Upper lobe of left lung (tissue), 4 donors: ENCODE measurements at regions not wholly inside any gene's neighbourhood (a gene's known extent, or its start where the extent isn't known, plus 50 kb on each side); places are given as distances from the start of the nearest gene placed in this dataset.

ENCODE experiments used
- EP300 ChIP-seq, 4 donors: sonication (generic); formaldehyde crosslinking; IDR thresholded peaks; one replicate each; pipeline ENCODE4 v1.5.1; 2017; ENCODE audit warnings: antibody characterized with exemption in 4 of 4, control low read depth in 2 of 4
- POLR2A ChIP-seq, 4 donors: fragments of 450-650 bp; IDR thresholded peaks; one replicate each; pipeline ENCODE4 v1.5.1; 2016 to 2017; ENCODE audit warnings: antibody characterized with exemption in 4 of 4, mild to moderate bottlenecking in 2 of 4
- POLR2AphosphoS5 ChIP-seq, 2 donors: sonication (generic); formaldehyde crosslinking; IDR thresholded peaks; one replicate each; pipeline ENCODE4 v1.5.1; 2017; ENCODE audit warnings: antibody characterized with exemption in 2 of 2
- TF ChIP-seq, protein P1 (sequence below), 6 experiments: fragments of 450-650 bp in 4 of 6; fragments of 200-600 bp in 2 of 6; sonication (generic) in 2 of 6; IDR thresholded peaks; one replicate each; pipeline ENCODE4 v1.5.1; 2016 to 2019; ENCODE audit warnings: antibody characterized with exemption in 6 of 6

DNA sequence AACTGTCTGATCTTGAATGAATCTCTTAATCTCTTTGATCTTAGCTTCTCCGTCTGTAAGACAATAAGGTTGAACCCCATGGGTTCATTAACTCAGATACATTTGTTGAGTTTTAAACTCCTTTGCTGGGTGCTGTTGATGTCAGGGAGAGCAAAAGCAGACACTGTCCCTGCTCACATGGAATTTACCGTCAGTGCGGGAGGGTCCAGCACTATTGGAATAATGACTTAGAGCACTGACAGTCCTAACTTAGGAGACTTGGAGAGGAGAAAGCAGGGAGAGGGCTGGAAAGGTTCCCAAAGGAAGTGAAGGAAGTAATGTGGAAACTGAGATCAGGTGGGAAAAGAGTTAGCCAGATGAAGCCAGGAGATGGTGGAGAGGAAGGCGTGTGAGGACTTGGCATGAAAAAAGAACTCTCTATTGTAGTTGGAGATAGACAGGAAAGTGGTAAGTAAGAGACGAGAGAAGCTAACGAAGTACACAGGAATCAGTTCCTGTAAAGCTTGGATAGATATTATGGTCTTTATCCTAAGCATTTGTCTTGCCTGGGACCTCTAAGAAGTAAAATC, 141.4 kb upstream of the SERTAD2 start:
- TF ChIP-seq POLR2A (IDR thresholded peaks at IDR 0.05) (no peak), EP300 (IDR thresholded peaks at IDR 0.05) (no peak), POLR2AphosphoS5 (IDR thresholded peaks at IDR 0.05) (no peak)
- TF ChIP-seq, protein P1, sequence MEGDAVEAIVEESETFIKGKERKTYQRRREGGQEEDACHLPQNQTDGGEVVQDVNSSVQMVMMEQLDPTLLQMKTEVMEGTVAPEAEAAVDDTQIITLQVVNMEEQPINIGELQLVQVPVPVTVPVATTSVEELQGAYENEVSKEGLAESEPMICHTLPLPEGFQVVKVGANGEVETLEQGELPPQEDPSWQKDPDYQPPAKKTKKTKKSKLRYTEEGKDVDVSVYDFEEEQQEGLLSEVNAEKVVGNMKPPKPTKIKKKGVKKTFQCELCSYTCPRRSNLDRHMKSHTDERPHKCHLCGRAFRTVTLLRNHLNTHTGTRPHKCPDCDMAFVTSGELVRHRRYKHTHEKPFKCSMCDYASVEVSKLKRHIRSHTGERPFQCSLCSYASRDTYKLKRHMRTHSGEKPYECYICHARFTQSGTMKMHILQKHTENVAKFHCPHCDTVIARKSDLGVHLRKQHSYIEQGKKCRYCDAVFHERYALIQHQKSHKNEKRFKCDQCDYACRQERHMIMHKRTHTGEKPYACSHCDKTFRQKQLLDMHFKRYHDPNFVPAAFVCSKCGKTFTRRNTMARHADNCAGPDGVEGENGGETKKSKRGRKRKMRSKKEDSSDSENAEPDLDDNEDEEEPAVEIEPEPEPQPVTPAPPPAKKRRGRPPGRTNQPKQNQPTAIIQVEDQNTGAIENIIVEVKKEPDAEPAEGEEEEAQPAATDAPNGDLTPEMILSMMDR (IDR thresholded peaks at IDR 0.05): no peak
